PC-3 (cell line): ENCODE measurements at regions not wholly inside any gene's neighbourhood (a gene's known extent, or its start where the extent isn't known, plus 50 kb on each side); places are given as distances from the start of the nearest gene placed in this dataset.

Experiments
- ATAC-seq: fragments of 200-7000 bp; cut with Tn5 transposase; 2 replicates; pipeline ENCODE4 v1.9.1; 2020; ENCODE audit warnings: mild to moderate bottlenecking, moderate library complexity
- BruUV-seq: library from RNA; stranded (reverse); fragments of 400-500 nt; replicated peaks from 2 replicates; lab custom pipeline; 2021; lab: Mats Ljungman, UMichigan
- CTCF ChIA-PET: fragments of 300-600 bp; sonication (Branson Sonifier 250); formaldehyde crosslinking; loops from one replicate; lab custom pipeline; 2022; ENCODE audit warnings: antibody characterized with exemption; lab: Charles Lee
- POLR2A ChIA-PET: fragments of 300-600 bp; sonication (Branson Sonifier 250); formaldehyde crosslinking; loops from one replicate; lab custom pipeline; 2022; ENCODE audit warnings: antibody characterized with exemption; ENCODE audit not compliant: unreplicated experiment; lab: Charles Lee
- DNase-seq: peaks from one replicate; pipeline ENCODE4 v3.0.0-alpha.2; 2015
- H2AFZ ChIP-seq: fragments of 300-600 bp; sonication (generic); 2 replicates; pipeline ENCODE4 v1.6.0; 2016; ENCODE audit warnings: antibody characterized with exemption, low read length
- H3F3A ChIP-seq: fragments of 300-600 bp; sonication (generic); one replicate; pipeline ENCODE4 v1.6.0; 2017; ENCODE audit warnings: antibody characterized with exemption, low read length, control low read depth, mild to moderate bottlenecking; ENCODE audit not compliant: unreplicated experiment
- H3K27ac ChIP-seq: fragments of 300-600 bp; sonication (generic); 2 replicates; pipeline ENCODE4 v1.5.1; 2016; ENCODE audit warnings: mild to moderate bottlenecking, low read length
- H3K27me3 ChIP-seq: fragments of 300-600 bp; sonication (generic); 2 replicates; pipeline ENCODE4 v1.6.1; 2016; ENCODE audit warnings: low read length, mixed read lengths
- H3K36me3 ChIP-seq: fragments of 300-600 bp; sonication (generic); 2 replicates; pipeline ENCODE4 v1.6.1; 2016; ENCODE audit warnings: low read depth, mixed run types, low read length, mixed read lengths
- H3K4me1 ChIP-seq: fragments of 300-600 bp; sonication (generic); 2 replicates; pipeline ENCODE4 v1.5.1; 2016; ENCODE audit warnings: low read length; ENCODE audit not compliant: insufficient read depth
- H3K4me2 ChIP-seq: fragments of 300-600 bp; sonication (generic); 2 replicates; pipeline ENCODE4 v1.6.0; 2016; ENCODE audit warnings: low read length
- H3K4me3 ChIP-seq: fragments of 300-600 bp; sonication (generic); 2 replicates; pipeline ENCODE4 v1.5.1; 2016; ENCODE audit warnings: mild to moderate bottlenecking, low read length, mixed read lengths
- H3K79me2 ChIP-seq: fragments of 300-600 bp; sonication (generic); 2 replicates; pipeline ENCODE4 v1.6.1; 2017; ENCODE audit warnings: low read length, mixed read lengths
- H3K9ac ChIP-seq: fragments of 300-600 bp; sonication (generic); 2 replicates; pipeline ENCODE4 v1.6.0; 2016; ENCODE audit warnings: mild to moderate bottlenecking, low read length
- H3K9me2 ChIP-seq: fragments of 300-600 bp; sonication (generic); replicated peaks from 2 replicates; pipeline ENCODE4 v1.6.1; 2016; ENCODE audit warnings: mixed run types, low read length, mixed read lengths
- H3K9me3 ChIP-seq: fragments of 300-600 bp; sonication (generic); 2 replicates; pipeline ENCODE4 v1.6.1; 2016; ENCODE audit warnings: low read length, mixed read lengths
- H4K20me1 ChIP-seq: fragments of 300-600 bp; sonication (generic); 2 replicates; pipeline ENCODE4 v1.6.1; 2016; ENCODE audit warnings: low read length, mixed read lengths
- EZH2 ChIP-seq: fragments of 300-600 bp; sonication (generic); IDR thresholded peaks from one replicate; pipeline ENCODE4 v1.6.1; 2017; ENCODE audit warnings: antibody characterized with exemption, mild to moderate bottlenecking, low read length; ENCODE audit not compliant: unreplicated experiment
- EZH2phosphoT487 ChIP-seq: fragments of 300-600 bp; sonication (generic); IDR thresholded peaks from 2 replicates; pipeline ENCODE4 v1.6.1; 2018; ENCODE audit warnings: mild to moderate bottlenecking, antibody characterized with exemption, low read length, borderline replicate concordance
- intact Hi-C: fragments of 100-400 bp; cut with micrococcal nuclease; formaldehyde crosslinking; loops from 2 replicates; pipeline ENCODE4 v1.9.0; 2023
- TF ChIP-seq, protein P1 (sequence below): fragments of 300-600 bp; sonication (generic); conservative IDR thresholded peaks from 2 replicates; pipeline ENCODE4 v1.5.1; 2017; ENCODE audit warnings: antibody characterized with exemption, low read depth, mild to moderate bottlenecking, low read length

- Histone ChIP-seq H3K9me3 (no peaks in the 10 kb centered on the region), H3K9me2 (no peaks in the 10 kb centered on the region), H3K79me2 (no peaks in the 10 kb centered on the region), H2AFZ (no peak overlapping the region), H3K27ac (no peak overlapping the region), H3K4me3 (no peak overlapping the region), H3K27me3 (no peaks in the 10 kb centered on the region), H3K36me3 (no peaks in the 10 kb centered on the region), H4K20me1 (no peaks in the 10 kb centered on the region), H3K9ac (no peak overlapping the region), H3F3A (no peaks in the 10 kb centered on the region), H3K4me2 (no peak overlapping the region), H3K4me1 (no peaks in the 10 kb centered on the region)
- intact Hi-C loops: no loop called here
- CTCF ChIA-PET: no interaction called here
- no peak for ATAC-seq
- TF ChIP-seq, protein P1, sequence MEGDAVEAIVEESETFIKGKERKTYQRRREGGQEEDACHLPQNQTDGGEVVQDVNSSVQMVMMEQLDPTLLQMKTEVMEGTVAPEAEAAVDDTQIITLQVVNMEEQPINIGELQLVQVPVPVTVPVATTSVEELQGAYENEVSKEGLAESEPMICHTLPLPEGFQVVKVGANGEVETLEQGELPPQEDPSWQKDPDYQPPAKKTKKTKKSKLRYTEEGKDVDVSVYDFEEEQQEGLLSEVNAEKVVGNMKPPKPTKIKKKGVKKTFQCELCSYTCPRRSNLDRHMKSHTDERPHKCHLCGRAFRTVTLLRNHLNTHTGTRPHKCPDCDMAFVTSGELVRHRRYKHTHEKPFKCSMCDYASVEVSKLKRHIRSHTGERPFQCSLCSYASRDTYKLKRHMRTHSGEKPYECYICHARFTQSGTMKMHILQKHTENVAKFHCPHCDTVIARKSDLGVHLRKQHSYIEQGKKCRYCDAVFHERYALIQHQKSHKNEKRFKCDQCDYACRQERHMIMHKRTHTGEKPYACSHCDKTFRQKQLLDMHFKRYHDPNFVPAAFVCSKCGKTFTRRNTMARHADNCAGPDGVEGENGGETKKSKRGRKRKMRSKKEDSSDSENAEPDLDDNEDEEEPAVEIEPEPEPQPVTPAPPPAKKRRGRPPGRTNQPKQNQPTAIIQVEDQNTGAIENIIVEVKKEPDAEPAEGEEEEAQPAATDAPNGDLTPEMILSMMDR: no peak
- TF ChIP-seq EZH2phosphoT487 (no peak), EZH2 (no peak)
- DNase-seq: no peak
- BruUV-seq: no TSS peak
- POLR2A ChIA-PET: no interaction called here
Observed at GRCh38 chr13:62583466-62583865, 1167.8 kb upstream of the PCDH20 start.

DNA sequence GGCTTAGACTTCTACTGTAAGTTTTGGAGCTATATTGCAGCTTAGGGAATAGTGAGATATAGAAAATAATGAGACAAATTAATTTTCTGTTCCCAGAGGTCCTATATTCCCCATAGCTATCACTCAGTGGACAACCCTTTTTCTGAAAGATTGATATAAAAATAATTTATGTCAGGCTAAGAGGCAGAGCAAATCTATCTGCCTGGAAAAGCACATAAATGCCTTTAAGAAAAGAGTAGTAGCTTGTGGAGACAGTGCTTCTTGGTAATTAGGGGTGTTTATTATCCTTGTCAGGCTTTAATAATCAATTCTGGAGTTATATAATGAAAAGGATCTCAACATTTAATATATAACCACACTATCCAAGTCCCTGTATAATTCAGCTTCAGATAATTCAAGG is 1162.8 kb upstream of the PCDH20 start:
- no peak overlapping the region for H3K4me3 ChIP-seq
- CTCF ChIA-PET: no interaction called here
- no peak overlapping the region for H3K9ac ChIP-seq
- H3K27me3 ChIP-seq: no peaks in the 10 kb centered on the region
- BruUV-seq: no TSS peak
- intact Hi-C loops: no loop called here
- H4K20me1 ChIP-seq: no peaks in the 10 kb centered on the region
- H3K4me2 ChIP-seq: no peak overlapping the region
- H3K9me3 ChIP-seq: no peaks in the 10 kb centered on the region
- no peaks in the 10 kb centered on the region for H3F3A ChIP-seq
- no peak overlapping the region for H3K27ac ChIP-seq
- no peaks in the 10 kb centered on the region for H3K36me3 ChIP-seq
- no peaks in the 10 kb centered on the region for H3K9me2 ChIP-seq
- DNase-seq (no peak), ATAC-seq (no peak)
- POLR2A ChIA-PET: no interaction called here
- TF ChIP-seq EZH2phosphoT487: no peak
- TF ChIP-seq EZH2: no peak
- TF ChIP-seq, protein P1: no peak
- H3K4me1 ChIP-seq: no peaks in the 10 kb centered on the region
- no peak overlapping the region for H2AFZ ChIP-seq
- no peaks in the 10 kb centered on the region for H3K79me2 ChIP-seq

DNA sequence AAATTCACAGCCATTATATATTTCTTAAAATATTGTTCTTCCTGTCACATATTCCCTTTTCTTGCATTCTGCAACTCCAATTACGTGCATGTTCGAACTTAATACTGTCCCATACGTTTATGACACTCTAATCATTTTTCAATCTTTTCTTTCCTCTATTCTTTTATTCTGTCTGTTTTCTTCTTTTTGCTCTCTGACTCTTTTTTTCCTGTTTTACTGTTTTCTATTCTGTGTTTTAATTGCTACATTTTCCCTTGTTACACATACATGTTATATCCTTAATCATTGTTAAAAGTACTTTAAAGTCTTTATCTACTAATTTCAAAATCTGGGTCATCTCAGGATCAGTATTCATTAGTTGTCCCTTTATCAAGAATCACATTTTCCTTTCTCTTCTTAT is 1149.1 kb upstream of the PCDH20 start:
- Histone ChIP-seq H3F3A (no peaks in the 10 kb centered on the region), H3K4me3 (no peak overlapping the region), H3K9ac (no peak overlapping the region), H3K9me3 (no peaks in the 10 kb centered on the region), H3K9me2 (no peaks in the 10 kb centered on the region), H3K27ac (no peak overlapping the region), H3K79me2 (no peaks in the 10 kb centered on the region), H3K4me1 (no peaks in the 10 kb centered on the region), H2AFZ (no peak overlapping the region), H3K36me3 (no peaks in the 10 kb centered on the region), H3K27me3 (no peaks in the 10 kb centered on the region), H3K4me2 (no peak overlapping the region), H4K20me1 (no peaks in the 10 kb centered on the region)
- no TSS peak for BruUV-seq
- intact Hi-C loops: no loop called here
- ChIA-PET CTCF (no interaction called here), POLR2A (no interaction called here)
- no peak for DNase-seq
- no peak for ATAC-seq
- TF ChIP-seq EZH2 (no peak), EZH2phosphoT487 (no peak)
- TF ChIP-seq, protein P1: no peak
